ENCODE measurements at regions not wholly inside any gene's neighbourhood (a gene's known extent, or its start where the extent isn't known, plus 50 kb on each side); places are given as distances from the start of the nearest gene placed in this dataset.
A peak's percentile ranks its signal among the peaks of the same experiment; 100 is the strongest.
"Not testable (repeated sequence)": the region's sequence is repeated elsewhere in the genome, so short reads cannot be mapped to it uniquely, and the experiment has no call there.

GRCh38 chr7:70846208-70846607 lies 285.7 kb upstream of the GALNT17 start:
- DNase-seq, result no peak

GRCh38 chr7:70849580-70850235 lies 282.2 kb upstream of the GALNT17 start:
- DNase-seq, result no peak

- DNase-seq, result no peak
Measured at GRCh38 chr7:70855373-70855772, 276.6 kb upstream of the GALNT17 start.

- peak; percentile 55 for DNase-seq
Measured at GRCh38 chr7:70856901-70857630, 274.9 kb upstream of the GALNT17 start.

GRCh38 chr7:70857793-70858545 lies 274.0 kb upstream of the GALNT17 start:
- DNase-seq, result no peak

- DNase-seq, result no peak
Measured at GRCh38 chr7:70867513-70867912, 264.4 kb upstream of the GALNT17 start.

- DNase-seq, result no peak
Measured at GRCh38 chr7:70870349-70870748, 261.6 kb upstream of the GALNT17 start.

- no peak for DNase-seq
Measured at GRCh38 chr7:70872188-70872587, 259.8 kb upstream of the GALNT17 start.

- DNase-seq, result no peak
Measured at GRCh38 chr7:70881167-70881847, 250.6 kb upstream of the GALNT17 start.

GRCh38 chr7:70883750-70884439 lies 248.0 kb upstream of the GALNT17 start:
- no peak for DNase-seq

- no peak for DNase-seq
Measured at GRCh38 chr7:70884440-70884764, 247.5 kb upstream of the GALNT17 start.

- DNase-seq, result no peak
Measured at GRCh38 chr7:70884809-70885208, 247.1 kb upstream of the GALNT17 start.

- no peak for DNase-seq
Measured at GRCh38 chr7:70886547-70886946, 245.4 kb upstream of the GALNT17 start.

GRCh38 chr7:70887186-70887585 lies 244.8 kb upstream of the GALNT17 start:
- DNase-seq, result no peak

GRCh38 chr7:70890147-70890969 lies 241.6 kb upstream of the GALNT17 start:
- DNase-seq, result no peak

GRCh38 chr7:70893422-70893821 lies 238.5 kb upstream of the GALNT17 start:
- DNase-seq, result no peak

- DNase-seq, result no peak
Measured at GRCh38 chr7:70893971-70894715, 237.8 kb upstream of the GALNT17 start.

- no peak for DNase-seq
Measured at GRCh38 chr7:70894799-70895198, 237.1 kb upstream of the GALNT17 start.

- not testable (repeated sequence) for DNase-seq
Measured at GRCh38 chr7:70895337-70896200, 236.4 kb upstream of the GALNT17 start.

All from CD4-positive, alpha-beta T cell treated with Interleukin-6 for 4 hours (primary cell).